Endodermal cell (in vitro differentiated cells): ENCODE measurements at regions not wholly inside any gene's neighbourhood (a gene's known extent, or its start where the extent isn't known, plus 50 kb on each side); places are given as distances from the start of the nearest gene placed in this dataset.

ENCODE experiments used
- DNase-seq: peaks from one replicate; pipeline ENCODE4 v3.0.0-alpha.2; 2017
- H3K27ac ChIP-seq: 2 replicates; pipeline ENCODE4 v1.5.1; 2013; ENCODE audit warnings: mild to moderate bottlenecking, low read depth, low read length, moderate library complexity
- H3K27me3 ChIP-seq: 2 replicates; pipeline ENCODE4 v1.6.1; 2013; ENCODE audit warnings: mild to moderate bottlenecking, low read length, moderate library complexity; ENCODE audit not compliant: insufficient read depth, control insufficient read depth, poor library complexity, severe bottlenecking
- H3K36me3 ChIP-seq: 2 replicates; pipeline ENCODE4 v1.7.0; 2013; ENCODE audit warnings: mild to moderate bottlenecking, low read length, moderate library complexity; ENCODE audit not compliant: control insufficient read depth, insufficient read depth
- H3K4me1 ChIP-seq: one replicate; pipeline ENCODE4 v1.7.0; 2013; ENCODE audit warnings: low read length; ENCODE audit not compliant: control insufficient read depth, insufficient read depth
- H3K4me3 ChIP-seq: 2 replicates; pipeline ENCODE4 v1.5.1; 2013; ENCODE audit warnings: mild to moderate bottlenecking, low read length, moderate library complexity
- H3K9ac ChIP-seq: 2 replicates; pipeline ENCODE4 v1.6.1; 2013; ENCODE audit warnings: mild to moderate bottlenecking, low read length, moderate library complexity; ENCODE audit not compliant: poor library complexity, severe bottlenecking; ENCODE audit errors: extremely low read depth
- H3K9me3 ChIP-seq: 2 replicates; pipeline ENCODE4 v1.6.1; 2013; ENCODE audit warnings: mild to moderate bottlenecking, low read length, moderate library complexity; ENCODE audit not compliant: control insufficient read depth
- H3K27ac Mint-ChIP-seq: 2 replicates; pipeline ENCODE4 v1.8.0; 2020; ENCODE audit warnings: mixed read lengths
- H3K27me3 Mint-ChIP-seq: 2 replicates; pipeline ENCODE4 v1.8.0; 2021; ENCODE audit warnings: mild to moderate bottlenecking, mixed read lengths; ENCODE audit not compliant: insufficient read depth
- H3K36me3 Mint-ChIP-seq: 2 replicates; pipeline ENCODE4 v1.8.0; 2020; ENCODE audit warnings: low read depth, mixed read lengths
- H3K4me1 Mint-ChIP-seq: 2 replicates; pipeline ENCODE4 v1.8.0; 2020; ENCODE audit warnings: mixed read lengths
- H3K4me3 Mint-ChIP-seq: 2 replicates; pipeline ENCODE4 v1.8.0; 2020; ENCODE audit warnings: mild to moderate bottlenecking, moderate library complexity, mixed read lengths
- H3K9me3 Mint-ChIP-seq: 2 replicates; pipeline ENCODE4 v1.8.0; 2020; ENCODE audit warnings: mild to moderate bottlenecking, mixed read lengths
- CTCF ChIP-seq: fragments of 200-600 bp; sonication (generic); conservative IDR thresholded peaks from 2 replicates; pipeline ENCODE4 v1.5.0; 2021; ENCODE audit warnings: antibody characterized with exemption, mild to moderate bottlenecking
- WGBS, 2 experiments: methylation state at CpG; one replicate each; pipeline versions ENCODE4 v1.1.5 to v1.1.7; 2013; ENCODE audit warnings: missing lambda C conversion rate in 2 of 2, mixed read lengths in 1 of 2; ENCODE audit not compliant: insufficient coverage in 1 of 2, insufficient read length in 1 of 2; 5-methylcytosine and 5-hydroxymethylcytosine counted together

GRCh38 chr6:3654436-3654835 is 97.1 kb downstream of the PXDC1 start:
- Histone ChIP-seq H3K27ac (no peak overlapping the region), H3K4me3 (no peak overlapping the region), H3K36me3 (no peaks in the 10 kb centered on the region), H3K9ac (no peak overlapping the region), H3K9me3 (no peaks in the 10 kb centered on the region), H3K4me1 (peaks cover 5% of the 10 kb centered on the region), H3K27me3 (no peaks in the 10 kb centered on the region)
- Mint-ChIP-seq H3K4me1 (peaks cover 6% of the 10 kb centered on the region), H3K4me3 (no peak overlapping the region), H3K27ac (no peak overlapping the region), H3K27me3 (no peaks in the 10 kb centered on the region), H3K9me3 (peaks cover 8% of the 10 kb centered on the region), H3K36me3 (no peaks in the 10 kb centered on the region)
- TF ChIP-seq CTCF, result no peak
- WGBS, 2 experiments, result 92 to 94% methylated on average over 12 of the region's 12 CpGs
- no peak for DNase-seq

GRCh38 chr6:3653528-3654070 is 97.9 kb downstream of the PXDC1 start:
- H3K27ac ChIP-seq, result no peak overlapping the region

GRCh38 chr6:3651698-3652229 is 99.7 kb downstream of the PXDC1 start:
- no peaks in the 10 kb centered on the region for H3K27me3 ChIP-seq
- Mint-ChIP-seq H3K4me3 (no peak overlapping the region), H3K9me3 (peaks cover 8% of the 10 kb centered on the region), H3K27me3 (no peaks in the 10 kb centered on the region), H3K4me1 (peaks cover 6% of the 10 kb centered on the region), H3K36me3 (no peaks in the 10 kb centered on the region), H3K27ac (no peak overlapping the region)
- WGBS, 2 experiments, result 90% methylated on average over 12 of the region's 12 CpGs
- H3K36me3 ChIP-seq, result no peaks in the 10 kb centered on the region
- H3K9me3 ChIP-seq, result no peaks in the 10 kb centered on the region
- H3K4me3 ChIP-seq, result no peak overlapping the region
- no peak for TF ChIP-seq CTCF
- H3K9ac ChIP-seq, result no peak overlapping the region
- no peak overlapping the region for H3K27ac ChIP-seq
- DNase-seq, result no peak
- peaks cover 5% of the 10 kb centered on the region for H3K4me1 ChIP-seq

More at GRCh38 chr6:3653528-3654070, 97.9 kb downstream of the PXDC1 start:
- H3K36me3 Mint-ChIP-seq, result no peaks in the 10 kb centered on the region
- H3K27ac Mint-ChIP-seq, result no peak overlapping the region
- no peak for DNase-seq
- TF ChIP-seq CTCF, result no peak
- Histone ChIP-seq H3K4me1 (peaks cover 5% of the 10 kb centered on the region), H3K27me3 (no peaks in the 10 kb centered on the region), H3K36me3 (no peaks in the 10 kb centered on the region), H3K9ac (no peak overlapping the region), H3K4me3 (no peak overlapping the region), H3K9me3 (no peaks in the 10 kb centered on the region)
- H3K27me3 Mint-ChIP-seq, result no peaks in the 10 kb centered on the region
- peaks cover 6% of the 10 kb centered on the region for H3K4me1 Mint-ChIP-seq
- peaks cover 8% of the 10 kb centered on the region for H3K9me3 Mint-ChIP-seq
- 92 to 98% methylated on average over 6 of the region's 6 CpGs for WGBS, 2 experiments
- H3K4me3 Mint-ChIP-seq, result no peak overlapping the region
